Activated naive CD8-positive, alpha-beta T cell treated with anti-CD3 and anti-CD28 coated beads, Interleukin-2, amount 50 U/mL, for 16 hours (primary cell): ENCODE measurements at regions not wholly inside any gene's neighbourhood (a gene's known extent, or its start where the extent isn't known, plus 50 kb on each side); places are given as distances from the start of the nearest gene placed in this dataset.
"Not testable (repeated sequence)": the region's sequence is repeated elsewhere in the genome, so short reads cannot be mapped to it uniquely, and the experiment has no call there.

Experiments
- DNase-seq: peaks from one replicate; pipeline ENCODE4 v3.0.0-alpha.2; 2020; ENCODE audit warnings: low read depth, low spot score

DNA sequence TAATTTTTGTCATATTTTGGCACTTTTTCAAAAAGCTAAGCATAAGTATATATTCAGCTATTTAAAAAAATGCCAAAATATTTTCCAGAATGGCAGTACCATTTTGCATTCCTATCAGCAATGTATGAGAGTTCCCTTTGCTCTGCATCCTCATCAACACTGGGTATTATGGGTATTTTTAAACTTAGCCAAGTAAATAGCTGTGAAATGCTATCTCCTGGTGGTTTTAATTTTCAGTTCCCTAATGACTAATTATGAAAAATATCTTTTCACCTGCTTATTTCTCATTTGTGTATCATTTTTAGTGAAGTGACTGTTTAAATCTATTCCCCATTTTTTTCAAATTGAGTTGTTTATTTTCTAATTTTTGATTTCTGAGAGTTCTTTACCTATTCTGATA, 199.7 kb upstream of the NECTIN3 start:
- no peak for DNase-seq

DNA sequence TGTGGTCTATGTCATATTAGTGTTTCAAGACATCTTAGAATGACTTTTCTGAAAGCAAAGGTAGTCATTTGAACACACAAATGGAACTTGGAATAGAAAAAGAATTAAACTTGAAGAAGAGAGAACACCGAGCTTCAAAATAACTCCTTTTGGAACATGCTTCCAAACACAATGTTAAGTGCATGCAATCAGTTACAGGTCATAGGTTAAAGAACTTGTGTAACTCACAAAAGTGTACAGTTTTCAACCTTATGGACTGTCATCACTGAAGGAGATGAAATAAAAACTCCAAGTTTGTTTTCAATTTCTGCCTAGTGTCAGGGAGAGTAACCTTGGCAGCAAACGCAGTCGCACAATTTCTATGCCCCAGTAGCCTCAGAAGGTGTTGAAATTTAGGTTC, 192.9 kb upstream of the NECTIN3 start:
- DNase-seq = no peak

DNA sequence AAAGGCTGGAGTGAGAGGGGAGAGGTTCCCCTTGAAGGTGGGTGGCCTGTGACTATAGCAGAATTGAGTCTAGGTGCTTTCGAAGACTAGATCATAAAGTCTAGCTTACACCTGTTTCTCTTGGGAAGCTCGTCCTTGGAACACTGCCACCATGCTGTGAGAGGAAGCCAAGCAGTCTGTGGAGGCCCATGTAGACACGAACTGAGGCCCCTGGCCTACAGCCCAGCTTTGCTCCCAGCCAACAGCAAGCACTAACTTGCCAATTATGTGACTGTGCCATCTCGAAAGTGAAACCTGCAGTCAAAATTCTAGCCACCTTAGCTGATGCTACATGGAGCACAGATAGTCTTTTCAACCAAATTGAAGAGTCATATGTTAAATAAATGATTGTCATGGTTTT, 190.5 kb upstream of the NECTIN3 start:
- no peak for DNase-seq

DNA sequence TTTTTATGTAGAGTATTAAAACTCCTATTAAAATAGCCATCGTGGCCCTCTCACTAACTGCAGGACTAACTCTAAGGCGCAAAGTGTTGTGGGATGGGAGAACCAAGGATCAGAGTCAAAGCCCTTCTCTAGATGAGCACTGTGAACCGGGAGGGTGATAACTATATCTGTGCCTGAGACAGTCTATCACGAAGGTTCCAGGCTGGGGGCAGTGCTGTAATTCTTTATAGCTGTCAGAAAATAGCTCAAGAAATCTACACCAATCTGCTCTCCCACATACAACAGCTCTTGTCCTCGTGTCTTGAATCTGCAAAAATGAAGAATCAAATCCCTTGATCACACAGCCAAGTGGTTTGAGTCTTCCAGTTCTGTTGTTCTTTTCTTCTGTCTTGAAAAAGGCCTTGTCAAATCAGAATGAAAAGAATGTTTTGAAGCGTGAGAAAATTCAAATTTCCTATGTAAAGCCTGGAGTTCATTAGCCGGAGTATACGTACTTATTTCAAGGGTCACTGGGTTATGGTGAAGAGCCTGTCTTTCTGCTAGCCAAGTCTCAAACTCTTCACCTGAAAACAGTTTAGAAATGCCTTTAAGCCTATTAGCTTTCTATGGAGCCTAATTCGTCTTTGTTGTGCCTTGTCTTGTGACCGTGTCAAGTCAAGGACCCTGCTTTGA, 185.3 kb upstream of the NECTIN3 start:
- no peak for DNase-seq

DNA sequence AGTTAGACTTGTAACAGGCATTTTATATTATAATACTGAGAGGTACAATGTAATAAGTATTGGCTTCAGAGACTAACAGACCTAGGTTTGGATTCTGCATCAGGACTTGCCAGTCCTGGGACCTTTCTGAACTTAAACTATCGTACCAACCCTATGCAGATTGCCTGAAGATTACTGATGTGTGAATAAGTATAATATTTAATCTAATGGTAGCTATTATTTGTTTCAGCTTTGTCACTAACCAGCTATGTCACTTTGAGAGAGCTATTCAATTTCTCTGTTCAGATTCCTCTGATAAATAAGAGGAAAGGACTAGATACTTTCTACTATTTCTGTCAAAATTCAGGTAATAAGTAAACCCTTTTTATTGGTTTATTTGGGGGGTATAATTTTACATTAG, 184.4 kb upstream of the NECTIN3 start:
- no peak for DNase-seq

DNA sequence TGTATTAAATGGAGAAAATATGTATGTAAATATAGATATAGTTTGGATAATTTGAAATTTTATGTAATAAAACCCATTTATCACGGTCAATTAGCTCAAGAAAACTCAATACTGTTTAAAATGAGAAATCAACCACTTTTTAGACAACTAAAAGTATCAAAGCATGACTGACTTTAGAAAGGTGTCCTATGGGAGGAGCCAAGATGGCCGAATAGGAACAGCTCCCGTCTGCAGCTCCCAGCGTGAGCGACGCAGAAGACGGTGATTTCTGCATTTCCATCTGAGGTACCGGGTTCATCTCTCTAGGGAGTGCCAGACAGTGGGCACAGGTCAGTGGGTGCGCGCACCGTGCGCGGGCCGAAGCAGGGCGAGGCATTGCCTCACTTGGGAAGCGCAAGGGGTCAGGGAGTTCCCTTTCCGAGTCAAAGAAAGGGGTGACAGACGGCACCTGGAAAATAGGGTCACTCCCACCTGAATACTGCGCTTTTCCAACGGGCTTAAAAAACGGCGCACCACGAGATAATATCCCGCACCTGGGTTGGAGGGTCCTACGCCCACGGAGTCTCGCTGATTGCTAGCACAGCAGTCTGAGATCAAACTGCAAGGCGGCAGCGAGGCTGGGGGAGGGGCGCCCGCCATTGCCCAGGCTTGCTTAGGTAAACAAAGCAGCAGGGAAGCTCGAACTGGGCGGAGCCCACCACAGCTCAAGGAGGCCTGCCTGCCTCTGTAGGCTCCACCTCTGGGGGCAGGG, 182.8 kb upstream of the NECTIN3 start:
- not testable (repeated sequence) for DNase-seq

DNA sequence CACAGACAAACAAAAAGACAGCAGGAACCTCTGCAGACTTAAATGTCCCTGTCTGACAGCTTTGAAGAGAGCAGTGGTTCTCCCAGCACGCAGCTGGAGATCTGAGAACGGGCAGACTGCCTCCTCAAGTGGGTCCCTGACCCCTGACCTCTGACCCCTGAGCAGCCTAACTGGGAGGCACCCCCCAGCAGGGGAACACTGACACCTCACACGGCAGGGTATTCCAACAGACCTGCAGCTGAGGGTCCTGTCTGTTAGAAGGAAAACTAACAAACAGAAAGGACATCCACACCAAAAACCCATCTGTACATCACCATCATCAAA, 182.3 kb upstream of the NECTIN3 start:
- not testable (repeated sequence) for DNase-seq

DNA sequence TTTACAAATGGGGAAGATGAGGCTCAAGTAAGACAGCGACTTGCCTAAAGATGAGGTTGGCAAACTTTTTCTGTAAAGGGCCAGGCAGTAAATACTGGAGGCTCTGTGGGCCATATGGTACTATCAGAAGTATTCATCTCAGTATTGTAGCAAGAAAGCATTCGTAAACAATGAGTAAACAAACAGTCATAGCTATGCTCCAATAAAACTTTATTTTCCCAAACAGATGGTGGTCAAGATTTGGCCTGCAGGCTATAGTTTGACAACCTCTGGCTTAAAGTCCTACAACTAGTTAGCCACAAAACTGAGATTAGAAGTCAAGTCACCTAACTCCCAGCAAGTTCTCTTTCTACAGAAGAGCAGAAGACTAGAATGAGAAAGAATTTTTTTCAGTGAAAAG, 177.0 kb upstream of the NECTIN3 start:
- no peak for DNase-seq

DNA sequence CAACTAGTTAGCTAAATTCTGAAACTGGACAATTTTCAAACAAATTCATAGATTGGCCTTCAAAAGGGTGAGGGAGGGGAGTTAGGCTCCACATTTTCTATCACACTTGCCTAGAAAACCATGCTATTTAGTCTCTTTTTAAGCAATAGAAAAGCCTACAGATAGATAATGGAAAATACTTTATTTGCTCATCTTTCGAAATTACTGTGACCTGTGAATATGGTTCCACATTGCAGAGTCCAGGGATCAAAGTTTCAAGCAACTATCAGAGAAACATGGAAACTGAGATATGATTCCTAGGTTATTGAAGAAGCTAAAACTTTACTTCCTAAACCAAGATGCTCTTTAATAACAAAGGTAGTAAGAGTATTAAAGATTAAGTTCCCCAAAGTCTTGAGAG, 176.6 kb upstream of the NECTIN3 start:
- DNase-seq = no peak

DNA sequence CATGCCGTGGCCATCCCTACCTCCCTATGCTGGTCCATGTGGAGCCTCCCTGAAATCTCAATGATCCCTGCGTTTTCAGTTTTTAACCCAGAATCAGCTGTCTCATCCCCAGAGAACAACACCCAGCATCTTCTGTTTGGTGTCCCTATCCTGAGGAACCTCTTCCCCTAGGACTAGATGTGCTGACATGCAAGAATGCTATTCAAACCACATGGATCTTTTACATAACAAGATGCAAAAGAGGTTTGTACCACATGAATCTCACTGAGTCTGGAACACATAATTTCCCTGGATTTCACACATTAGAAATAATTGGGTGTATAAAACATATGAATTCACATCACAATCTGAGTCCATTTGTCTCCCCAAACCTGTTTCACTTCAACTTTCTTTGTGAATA, 174.6 kb upstream of the NECTIN3 start:
- DNase-seq = no peak

DNA sequence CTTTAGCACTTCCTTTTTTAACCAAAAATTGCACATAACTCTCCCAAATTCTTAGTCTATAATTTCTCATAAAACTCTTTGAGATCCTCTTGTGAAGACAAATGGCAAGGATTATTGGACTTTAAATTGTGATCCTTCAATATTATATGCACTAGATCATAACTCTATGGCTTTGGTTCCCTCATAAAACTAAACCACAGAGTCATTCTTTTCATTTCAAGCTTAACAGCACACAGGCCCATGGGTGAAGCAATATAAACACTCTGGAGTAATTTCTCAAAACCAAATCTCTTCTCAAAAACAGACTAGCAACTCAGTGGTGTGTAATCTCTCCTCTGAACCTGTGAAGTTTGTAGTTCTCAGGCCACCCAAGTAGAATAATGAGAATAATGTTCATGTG, 171.0 kb upstream of the NECTIN3 start:
- DNase-seq = no peak

DNA sequence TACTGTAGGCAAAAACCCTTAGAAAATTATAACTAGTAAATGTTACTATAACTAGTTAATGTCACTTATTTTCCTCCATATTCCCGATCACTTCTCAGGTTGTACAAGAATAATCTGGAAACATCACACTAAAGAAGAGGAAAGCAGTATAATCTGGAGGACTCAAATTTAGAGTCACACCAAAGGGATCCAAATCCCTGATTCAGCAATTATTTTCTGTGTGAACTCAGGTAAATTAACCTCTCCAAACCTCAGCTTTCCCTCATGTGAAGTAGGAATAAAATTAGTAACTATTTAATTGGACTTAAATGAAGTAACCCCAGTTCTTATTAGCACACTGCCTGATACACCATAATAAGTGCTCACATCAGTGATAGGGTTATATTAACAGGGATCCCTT, 170.1 kb upstream of the NECTIN3 start:
- DNase-seq = no peak

DNA sequence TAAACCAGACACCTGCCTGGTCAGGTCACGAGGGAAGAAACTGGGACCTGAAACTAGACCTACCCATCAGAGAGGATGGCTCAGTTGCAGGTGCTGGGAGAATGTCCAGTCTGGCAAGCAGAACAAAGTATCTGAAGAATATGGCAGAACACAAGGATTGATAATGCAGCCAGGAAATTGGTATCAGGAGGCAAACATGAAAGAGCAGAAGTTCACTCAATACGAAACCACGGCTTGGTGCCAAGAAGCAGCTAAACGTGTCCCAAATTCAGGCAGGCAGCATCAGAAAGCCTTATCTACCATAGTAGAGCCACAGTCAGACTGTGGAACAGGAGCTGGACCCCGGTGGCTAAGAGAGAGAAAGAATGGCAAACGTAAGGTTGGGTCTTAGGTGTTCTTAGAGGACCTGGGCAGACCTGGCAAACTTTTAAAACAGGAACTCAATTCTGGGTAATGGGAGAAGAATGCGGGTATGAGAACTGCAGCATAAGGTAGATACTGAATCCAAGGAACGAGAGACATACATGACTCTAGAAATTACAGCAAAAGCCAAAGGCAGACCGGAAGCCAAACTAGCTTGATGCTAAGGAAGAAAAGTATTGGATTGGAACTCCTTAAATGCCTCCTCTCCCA, 169.0 kb upstream of the NECTIN3 start:
- no peak for DNase-seq

DNA sequence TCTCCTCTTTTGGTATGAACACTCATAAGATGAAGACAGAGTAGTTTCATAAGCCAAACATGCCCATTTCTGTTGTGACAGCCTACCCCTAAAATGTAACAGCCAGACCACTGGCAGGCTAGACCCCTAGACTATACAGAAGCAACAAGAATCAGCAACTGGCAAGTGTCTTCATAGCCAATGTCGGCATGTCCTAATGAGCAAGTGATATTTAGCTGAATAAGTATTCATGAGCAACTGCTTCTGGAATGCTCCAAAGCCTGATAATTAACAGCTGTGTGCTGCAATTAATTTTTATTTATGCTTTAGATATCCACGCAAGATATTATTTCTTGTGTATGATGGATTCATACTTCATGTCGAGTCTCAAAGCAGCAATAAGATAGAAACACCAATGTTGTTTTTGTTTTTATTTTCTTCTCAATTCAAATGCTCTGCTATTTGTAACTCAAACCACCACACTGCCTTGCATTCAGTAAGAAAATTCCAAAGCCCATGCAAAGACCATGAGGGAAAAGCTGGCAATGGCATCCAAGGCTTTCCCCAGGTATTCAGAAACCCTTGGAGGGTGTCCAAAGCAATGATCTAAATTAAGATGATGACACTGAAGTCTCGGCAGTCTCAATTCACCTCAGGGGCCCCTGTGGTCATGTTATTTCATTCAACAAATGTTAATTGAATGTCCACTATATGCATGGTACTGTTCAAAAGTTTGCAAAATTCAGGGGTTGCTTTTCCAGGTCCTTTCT, 167.7 kb upstream of the NECTIN3 start:
- no peak for DNase-seq

DNA sequence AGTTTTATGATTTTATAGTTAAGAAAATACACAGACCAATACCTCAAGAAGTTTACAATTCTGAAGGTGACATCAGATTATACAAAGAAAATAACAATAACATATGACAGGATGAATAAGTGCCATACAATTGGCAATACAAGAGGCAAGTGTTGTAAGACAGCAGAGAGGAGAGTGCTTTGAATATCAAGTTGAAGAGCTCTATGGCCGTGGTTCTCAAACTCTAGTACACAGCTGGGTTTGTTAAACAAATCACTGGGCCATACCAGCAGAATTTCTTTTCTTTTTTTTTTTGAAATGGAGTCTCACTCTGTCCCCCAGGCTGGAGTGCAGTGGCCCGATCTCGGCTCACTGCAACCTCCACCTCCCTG, 167.1 kb upstream of the NECTIN3 start:
- DNase-seq = no peak

DNA sequence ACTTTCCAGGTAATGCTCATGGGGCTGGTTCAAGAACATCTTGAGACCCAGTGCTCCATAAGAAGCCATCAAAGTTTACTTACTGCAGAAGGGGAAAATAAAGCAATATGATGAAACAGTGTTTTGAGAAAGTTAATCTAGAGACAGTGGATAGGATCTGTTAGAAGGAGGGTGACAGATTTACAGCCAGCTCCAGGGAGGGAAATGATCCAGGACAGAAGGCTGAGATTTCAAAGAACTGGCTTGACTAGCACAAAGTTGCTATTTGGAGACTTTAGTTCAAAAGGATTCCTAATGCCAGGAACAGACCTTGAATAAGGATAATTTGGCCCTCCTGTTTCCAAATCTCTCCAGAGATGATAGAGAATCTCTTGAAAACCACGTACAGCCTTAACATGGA, 166.5 kb upstream of the NECTIN3 start:
- no peak for DNase-seq

DNA sequence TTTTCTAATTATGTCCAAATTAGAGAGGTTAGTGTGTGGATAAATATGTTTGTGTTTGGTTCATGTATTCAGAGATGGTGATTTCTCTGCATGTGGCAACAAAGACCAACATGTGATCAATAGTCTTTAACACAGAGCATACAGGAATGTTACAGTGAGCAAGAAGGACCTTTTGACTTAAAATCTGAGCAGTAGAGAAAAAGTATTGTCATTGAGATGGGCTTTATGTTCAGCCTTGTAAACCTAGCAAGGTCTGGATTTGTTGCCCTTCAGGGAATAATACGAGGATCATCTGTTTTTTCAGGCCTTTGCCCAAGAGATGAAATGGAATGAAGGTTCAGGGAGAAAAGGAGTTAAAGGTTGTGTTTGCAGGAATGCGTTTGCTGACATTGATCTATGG, 161.8 kb upstream of the NECTIN3 start:
- DNase-seq = no peak

DNA sequence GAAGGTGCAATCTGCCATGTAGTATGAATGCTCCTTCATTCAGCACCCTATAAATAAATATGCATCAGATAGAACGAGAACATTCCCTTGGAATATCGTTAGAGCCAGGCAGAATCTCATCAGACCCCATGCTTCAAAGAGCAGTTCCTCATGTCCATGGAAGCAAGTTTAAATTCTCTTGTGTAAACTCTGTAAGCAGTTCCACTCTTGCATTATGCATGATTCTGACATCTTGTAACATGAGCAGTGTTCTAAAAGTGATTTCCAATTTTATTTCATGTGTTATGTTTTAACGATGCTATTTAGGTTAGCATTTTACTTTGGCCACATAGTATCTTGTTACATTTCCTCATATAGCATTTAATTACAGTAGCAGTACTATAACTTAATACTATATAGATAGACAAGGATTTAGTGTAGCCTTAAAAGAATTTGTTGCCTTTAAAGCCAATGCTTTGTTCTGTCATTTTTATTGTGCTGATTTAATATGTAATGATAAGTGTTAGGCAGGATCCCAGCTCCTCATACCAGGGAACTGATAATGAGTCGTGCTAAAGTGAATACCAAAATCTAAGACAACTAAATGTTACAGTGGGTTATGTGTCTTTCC, 161.2 kb upstream of the NECTIN3 start:
- no peak for DNase-seq

DNA sequence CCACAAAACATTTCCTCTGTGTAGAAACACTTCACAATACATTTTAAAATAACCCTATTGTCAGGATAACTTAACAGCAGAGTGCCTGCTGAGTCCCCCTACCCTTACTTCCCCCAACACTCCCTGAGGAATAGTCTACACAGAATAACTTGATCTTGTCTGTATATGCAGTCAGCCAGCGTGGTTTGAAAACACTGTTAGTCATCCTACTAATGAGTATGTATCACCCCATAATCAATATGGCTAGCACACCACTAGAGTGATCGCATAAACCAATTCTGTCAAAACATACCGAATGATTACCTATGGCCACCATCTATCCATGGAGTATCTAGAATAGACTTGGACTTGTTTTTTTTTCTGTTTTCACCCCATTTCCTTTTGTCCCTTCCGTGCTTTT, 152.7 kb upstream of the NECTIN3 start:
- no peak for DNase-seq

DNA sequence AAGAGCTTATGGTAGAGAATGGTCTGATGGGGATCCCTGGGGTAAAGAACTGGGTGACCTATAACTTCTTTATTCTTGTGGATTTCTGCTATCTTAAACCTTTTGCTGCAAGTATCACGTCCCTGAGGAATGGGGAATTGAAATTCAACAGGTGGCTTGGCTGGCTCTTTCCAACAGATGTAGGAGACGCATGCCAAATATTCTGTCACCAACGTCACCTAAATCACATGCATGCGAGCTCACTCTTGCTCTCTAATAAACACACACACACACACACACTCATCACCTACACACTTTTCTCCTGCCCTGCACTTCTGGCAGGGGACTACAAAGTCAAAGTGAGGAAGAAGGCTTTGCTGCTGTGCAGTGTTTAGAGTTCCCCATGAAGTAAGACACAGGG, 145.8 kb upstream of the NECTIN3 start:
- DNase-seq = no peak

DNA sequence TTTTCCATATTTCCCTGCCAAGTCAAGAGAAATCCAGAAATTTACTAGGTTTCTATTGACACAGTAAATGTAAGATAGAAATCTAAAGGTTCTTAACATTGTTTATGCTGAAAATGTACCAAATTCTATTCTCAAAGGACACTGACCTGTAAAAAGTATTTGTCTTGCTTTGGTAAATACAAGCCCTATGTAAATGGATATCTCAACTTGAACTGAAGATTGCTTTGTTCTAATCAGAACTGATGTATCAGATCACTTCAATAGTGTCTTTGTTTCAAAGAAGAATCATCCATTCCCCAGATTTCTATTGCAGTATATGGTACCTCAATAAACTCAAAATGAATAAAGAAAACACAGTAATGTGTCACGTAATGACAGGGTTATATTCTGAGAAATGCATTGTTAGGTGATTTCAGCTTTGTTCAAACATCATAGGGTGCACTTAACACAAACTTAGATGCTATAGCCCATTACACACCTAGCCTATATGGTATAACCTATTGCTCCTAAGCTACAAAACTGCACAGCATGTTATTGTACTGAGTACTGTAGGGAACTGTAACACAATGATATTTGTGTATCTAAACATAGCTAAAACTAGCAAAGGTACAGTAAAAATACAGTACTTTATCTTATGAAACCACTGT, 143.5 kb upstream of the NECTIN3 start:
- no peak for DNase-seq

DNA sequence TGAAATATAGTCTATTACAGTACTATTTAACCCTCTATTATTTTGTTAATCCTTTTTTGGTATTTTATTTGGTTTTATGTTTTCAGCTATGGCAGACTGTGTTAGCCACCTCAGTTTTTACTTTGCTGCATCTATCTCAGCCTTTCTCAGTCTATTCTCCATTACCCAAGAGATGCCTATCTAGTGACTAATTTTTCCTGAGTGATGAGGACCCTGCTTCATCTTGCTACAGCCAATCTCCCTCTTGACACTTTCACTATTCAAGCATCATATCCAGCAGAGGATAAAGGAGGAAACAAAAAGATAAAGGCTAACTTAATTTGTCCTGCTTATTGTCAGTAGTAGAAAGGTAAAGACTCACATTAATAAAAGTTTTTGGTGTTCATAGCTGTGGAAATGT, 141.8 kb upstream of the NECTIN3 start:
- no peak for DNase-seq
